ENCODE measurements at regions not wholly inside any gene's neighbourhood (a gene's known extent, or its start where the extent isn't known, plus 50 kb on each side); places are given as distances from the start of the nearest gene placed in this dataset.
"Not testable (repeated sequence)": the region's sequence is repeated elsewhere in the genome, so short reads cannot be mapped to it uniquely, and the experiment has no call there.

DNA sequence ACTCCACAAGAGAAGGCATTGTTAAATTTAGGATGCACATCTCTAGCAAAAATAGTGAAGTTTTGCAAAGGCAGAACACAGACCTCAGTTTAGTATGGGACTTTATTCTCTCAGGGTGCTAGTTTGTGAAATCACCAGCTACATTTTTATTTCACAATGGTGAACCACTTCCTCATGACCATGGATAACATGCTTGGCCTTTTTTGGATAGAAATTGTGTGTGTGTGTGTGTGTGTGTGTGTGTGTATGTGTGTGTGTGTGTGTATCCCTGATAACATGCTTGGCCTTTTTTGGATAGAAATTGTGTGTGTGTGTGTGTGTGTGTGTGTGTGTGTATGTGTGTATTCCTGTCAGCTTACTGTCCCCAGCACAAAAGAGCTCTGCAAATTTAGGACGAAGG lies 989.0 kb upstream of the TYRP1 start:
- not testable (repeated sequence) for DNase-seq (ENCODE audit: low read depth in 2 of 2)

DNA sequence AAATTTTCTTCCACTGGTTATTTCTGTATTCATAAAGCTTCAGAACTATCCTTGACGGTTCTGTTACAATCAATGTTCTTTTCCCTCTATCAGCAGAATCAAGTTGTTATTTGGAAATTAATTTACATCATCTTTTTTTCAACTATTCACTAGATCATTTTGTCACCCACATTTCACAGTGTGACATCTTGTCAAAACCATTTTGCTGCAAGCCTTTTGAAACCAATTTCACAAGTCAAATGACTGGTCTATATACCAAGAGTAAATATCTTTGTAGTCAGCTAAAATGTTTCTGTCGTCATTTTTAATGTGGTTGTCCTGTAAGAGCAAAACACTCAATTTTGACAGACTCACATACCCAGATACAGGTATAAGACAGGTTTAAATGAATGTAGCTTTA lies 984.3 kb upstream of the TYRP1 start:
- no peak for DNase-seq (ENCODE audit: low read depth in 2 of 2)

GRCh38 chr9:11709567-11709966 lies 983.6 kb upstream of the TYRP1 start:
- DNase-seq (ENCODE audit: low read depth in 2 of 2): no peak

- DNase-seq (ENCODE audit: low read depth in 2 of 2): no peak
Observed at GRCh38 chr9:11713077-11713476, 980.1 kb upstream of the TYRP1 start.

DNA sequence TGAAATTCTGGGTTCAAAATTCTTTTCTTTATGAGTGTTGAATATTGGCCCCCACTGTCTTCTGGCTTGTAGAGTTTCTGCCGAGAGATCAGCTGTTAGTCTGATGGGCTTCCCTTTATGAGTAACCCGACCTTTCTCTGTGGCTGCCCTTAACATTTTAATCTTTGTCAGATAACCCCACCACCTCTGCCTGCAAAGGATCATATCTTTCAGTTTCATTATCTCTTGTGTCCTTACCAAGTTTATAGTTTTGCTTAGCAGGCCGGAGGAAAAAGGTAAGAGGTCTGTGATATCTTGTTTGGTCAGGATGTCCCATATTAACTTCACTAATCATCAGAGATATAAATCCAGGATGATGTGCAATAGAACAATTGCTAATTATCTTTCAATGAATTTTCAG lies 970.2 kb upstream of the TYRP1 start:
- DNase-seq (ENCODE audit: low read depth in 2 of 2): no peak

DNA sequence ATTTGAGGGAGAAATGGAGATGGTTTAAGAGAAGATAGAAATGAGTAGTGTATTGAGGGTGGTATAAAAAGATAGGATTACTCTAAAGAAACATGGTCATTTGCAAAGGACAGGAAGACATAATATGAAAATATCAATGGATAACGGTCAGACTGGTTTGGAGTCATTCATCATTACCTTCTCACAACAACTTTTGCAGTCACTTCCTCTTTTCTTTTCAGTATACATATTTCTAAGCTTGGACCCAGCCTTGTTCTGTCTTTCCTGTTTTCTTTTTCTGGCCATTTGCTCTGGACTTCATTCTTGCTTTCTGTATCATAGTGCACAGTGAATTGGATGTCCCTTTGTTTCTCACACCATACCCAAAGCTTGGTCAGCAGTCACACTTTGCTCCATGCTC lies 966.5 kb upstream of the TYRP1 start:
- DNase-seq (ENCODE audit: low read depth in 2 of 2): no peak

DNA sequence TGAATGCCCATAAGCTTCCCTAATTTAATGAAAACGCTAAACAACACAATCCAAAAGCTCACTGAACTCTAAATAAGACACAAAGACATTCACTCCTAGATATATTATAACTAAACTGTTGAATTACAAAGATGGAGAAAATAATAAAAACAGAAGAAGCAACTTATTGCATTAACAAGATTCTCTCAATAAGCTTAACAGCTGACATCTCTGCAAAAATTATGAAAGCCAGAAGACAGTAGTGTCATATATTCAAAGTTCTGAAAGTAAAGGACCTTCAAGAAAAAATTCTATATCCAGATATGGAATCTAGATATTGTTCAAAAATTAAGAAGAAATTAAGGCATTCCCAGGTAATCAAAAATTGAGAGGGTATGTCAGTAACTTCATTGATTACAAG lies 957.8 kb upstream of the TYRP1 start:
- no peak for DNase-seq (ENCODE audit: low read depth in 2 of 2)

- DNase-seq (ENCODE audit: low read depth in 2 of 2): no peak
Observed at GRCh38 chr9:11742471-11742870, 950.7 kb upstream of the TYRP1 start.

- no peak for DNase-seq (ENCODE audit: low read depth in 2 of 2)
Observed at GRCh38 chr9:11743356-11743755, 949.8 kb upstream of the TYRP1 start.

DNA sequence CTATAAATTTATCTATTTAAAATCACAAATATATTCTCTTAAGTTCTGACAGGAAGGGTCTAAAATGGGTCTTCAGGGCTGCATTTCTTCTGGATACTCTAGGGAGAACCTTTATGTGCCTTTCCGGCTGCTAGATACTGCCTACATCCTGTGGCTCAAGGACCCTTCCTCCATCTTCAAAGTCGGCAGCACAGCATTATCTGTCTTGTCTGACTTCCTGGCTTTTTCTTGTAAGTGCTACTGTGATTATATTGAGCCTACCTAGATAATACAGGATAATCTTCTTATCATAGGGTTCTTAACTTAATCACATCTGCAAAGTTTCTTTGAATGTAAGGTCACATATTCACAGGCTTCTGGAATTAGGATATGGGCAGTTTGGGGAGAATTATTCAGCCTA lies 943.8 kb upstream of the TYRP1 start:
- no peak for DNase-seq (ENCODE audit: low read depth in 2 of 2)

DNA sequence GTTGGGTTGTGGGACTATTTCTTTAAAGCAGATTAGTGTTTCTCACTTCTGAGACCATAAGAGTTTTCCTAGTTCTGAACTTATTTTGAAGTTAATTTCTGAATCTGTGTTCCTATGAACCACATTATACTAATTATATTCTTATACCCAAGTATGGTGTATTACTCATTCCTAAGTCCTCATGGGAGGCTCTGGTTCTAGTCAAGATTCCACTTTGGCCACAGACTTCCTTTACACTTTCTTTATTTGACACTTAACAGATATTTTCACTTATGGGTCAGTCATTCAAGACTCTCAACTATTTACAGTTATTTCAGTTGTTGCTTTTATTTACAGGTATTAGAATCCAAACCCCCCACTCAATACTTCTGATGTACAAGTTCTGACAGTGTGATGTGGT lies 937.2 kb upstream of the TYRP1 start:
- no peak for DNase-seq (ENCODE audit: low read depth in 2 of 2)

DNA sequence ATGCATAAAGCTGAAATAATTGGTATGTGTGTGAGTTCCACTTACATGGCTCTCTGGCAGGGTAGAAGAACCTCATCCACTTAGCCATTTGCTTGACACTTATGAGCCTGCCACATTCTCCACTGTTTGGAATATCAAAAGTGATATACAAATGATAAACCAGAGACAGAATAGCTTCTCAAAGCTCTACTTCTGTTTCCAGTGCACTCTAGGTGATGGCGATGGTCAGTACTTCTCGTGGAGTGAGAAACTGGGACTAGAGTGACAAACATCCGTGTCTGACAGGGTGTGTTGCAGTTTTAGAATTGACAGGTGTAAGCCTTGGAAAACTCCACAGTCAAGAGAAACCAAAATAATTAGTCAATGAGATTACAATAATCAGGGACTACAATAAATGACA lies 935.8 kb upstream of the TYRP1 start:
- DNase-seq (ENCODE audit: low read depth in 2 of 2): no peak

- DNase-seq (ENCODE audit: low read depth in 2 of 2): no peak
Observed at GRCh38 chr9:11758016-11758415, 935.2 kb upstream of the TYRP1 start.

- no peak for DNase-seq (ENCODE audit: low read depth in 2 of 2)
Observed at GRCh38 chr9:11779971-11780370, 913.2 kb upstream of the TYRP1 start.

- DNase-seq (ENCODE audit: low read depth in 2 of 2): no peak
Observed at GRCh38 chr9:11792870-11793269, 900.3 kb upstream of the TYRP1 start.

GRCh38 chr9:11794984-11795383 lies 898.2 kb upstream of the TYRP1 start:
- no peak for DNase-seq (ENCODE audit: low read depth in 2 of 2)

DNA sequence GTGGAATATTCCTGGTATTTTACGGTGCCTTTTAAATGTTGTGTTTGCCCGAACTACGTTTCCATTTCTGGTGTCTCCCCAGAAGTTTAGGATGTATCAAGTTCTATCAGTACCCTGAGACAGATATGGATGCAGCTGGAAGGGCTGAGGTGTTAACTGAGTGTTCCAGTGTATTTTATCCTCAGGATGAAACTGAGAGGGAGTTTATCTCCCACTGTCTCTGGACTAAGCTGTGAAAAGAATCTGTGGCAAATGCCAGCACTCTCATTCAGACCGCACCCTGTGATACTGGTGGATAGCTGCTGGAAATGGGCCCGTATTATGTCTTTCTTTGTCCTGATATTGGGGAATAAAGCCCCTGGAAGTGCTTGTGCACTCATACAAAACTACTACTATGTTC lies 887.2 kb upstream of the TYRP1 start:
- DNase-seq (ENCODE audit: low read depth in 2 of 2): no peak

- no peak for DNase-seq (ENCODE audit: low read depth in 2 of 2)
Observed at GRCh38 chr9:11821306-11821975, 871.7 kb upstream of the TYRP1 start.

DNA sequence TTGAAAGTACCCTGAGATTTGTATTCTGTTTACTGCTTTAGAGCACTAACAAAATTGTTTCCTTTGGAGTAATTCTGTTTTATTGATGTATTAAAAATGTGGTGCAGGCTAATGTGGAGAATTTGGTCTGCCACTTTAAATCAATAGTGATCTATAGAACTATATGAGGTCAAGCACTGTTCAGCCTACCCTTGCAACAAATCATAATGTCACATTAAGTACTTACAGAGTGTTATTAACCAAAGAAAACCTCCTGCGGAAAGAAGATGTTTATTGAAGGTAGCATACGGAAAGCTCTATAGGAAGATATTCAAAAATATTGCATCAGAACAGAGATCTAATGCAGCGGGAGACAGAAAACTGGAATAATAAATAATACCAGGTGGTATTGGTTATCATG lies 865.0 kb upstream of the TYRP1 start:
- no peak for DNase-seq (ENCODE audit: low read depth in 2 of 2)

DNA sequence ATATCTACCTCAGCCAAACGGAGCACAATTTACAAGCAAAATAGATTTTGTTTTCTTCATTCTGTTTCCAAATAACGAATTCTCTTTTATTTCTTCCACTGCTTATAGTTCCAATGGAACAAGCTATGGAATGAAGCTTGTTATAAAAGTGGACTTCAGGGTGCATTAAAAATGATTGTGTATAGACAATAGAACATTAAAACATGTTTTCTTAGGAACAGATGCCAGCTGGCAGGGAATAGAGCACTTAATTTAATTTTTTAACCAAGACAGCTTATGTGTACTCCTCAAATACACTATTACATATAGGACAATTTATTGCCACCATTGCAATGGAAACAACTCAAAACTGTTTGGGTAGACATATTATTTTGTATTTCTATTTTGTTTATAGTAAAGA lies 860.1 kb upstream of the TYRP1 start:
- no peak for DNase-seq (ENCODE audit: low read depth in 2 of 2)

- no peak for DNase-seq (ENCODE audit: low read depth in 2 of 2)
Observed at GRCh38 chr9:11868795-11869194, 824.4 kb upstream of the TYRP1 start.

- DNase-seq (ENCODE audit: low read depth in 2 of 2): no peak
Observed at GRCh38 chr9:11871852-11872251, 821.3 kb upstream of the TYRP1 start.

- no peak for DNase-seq (ENCODE audit: low read depth in 2 of 2)
Observed at GRCh38 chr9:11872471-11872870, 820.7 kb upstream of the TYRP1 start.

- DNase-seq (ENCODE audit: low read depth in 2 of 2): no peak
Observed at GRCh38 chr9:11874414-11874813, 818.8 kb upstream of the TYRP1 start.
